OCI-LY1 (cell line): ENCODE measurements at regions not wholly inside any gene's neighbourhood (a gene's known extent, or its start where the extent isn't known, plus 50 kb on each side); places are given as distances from the start of the nearest gene placed in this dataset.

Source experiments
- H2AFZ ChIP-seq: fragments of 200-600 bp; sonication (generic), shearing (Covaris generic); 2 replicates; pipeline ENCODE4 v1.6.0; 2014; ENCODE audit warnings: antibody characterized with exemption, mild to moderate bottlenecking, low read length
- H3F3A ChIP-seq: fragments of 200-600 bp; sonication (generic), shearing (Covaris generic); 2 replicates; pipeline ENCODE4 v1.6.0; 2014; ENCODE audit warnings: mild to moderate bottlenecking, antibody characterized with exemption, low read length, moderate library complexity; ENCODE audit not compliant: insufficient read depth
- H3K27ac ChIP-seq: fragments of 200-600 bp; sonication (generic); 2 replicates; pipeline ENCODE4 v1.5.1; 2014; ENCODE audit warnings: low read length, mixed run types, mild to moderate bottlenecking, low read depth; ENCODE audit not compliant: poor library complexity, severe bottlenecking
- H3K27me3 ChIP-seq: fragments of 200-600 bp; sonication (generic); 2 replicates; pipeline ENCODE4 v1.6.0; 2014; ENCODE audit warnings: antibody characterized with exemption, mild to moderate bottlenecking, low read length, moderate library complexity; ENCODE audit not compliant: insufficient read depth
- H3K36me3 ChIP-seq: fragments of 200-600 bp; sonication (generic); 2 replicates; pipeline ENCODE4 v1.6.1; 2014; ENCODE audit warnings: mild to moderate bottlenecking, antibody characterized with exemption, low read length, moderate library complexity, mixed read lengths; ENCODE audit not compliant: insufficient read depth
- H3K4me1 ChIP-seq: fragments of 200-600 bp; sonication (generic); 2 replicates; pipeline ENCODE4 v1.5.1; 2014; ENCODE audit warnings: mild to moderate bottlenecking, low read length, moderate library complexity; ENCODE audit not compliant: insufficient read depth, severe bottlenecking
- H3K4me2 ChIP-seq: fragments of 200-600 bp; sonication (generic), shearing (Covaris generic); 2 replicates; pipeline ENCODE4 v1.6.1; 2014; ENCODE audit warnings: low read length
- H3K4me3 ChIP-seq: fragments of 200-600 bp; sonication (generic); 2 replicates; pipeline ENCODE4 v1.5.1; 2014; ENCODE audit warnings: low read length, low read depth, mild to moderate bottlenecking, mixed read lengths; ENCODE audit not compliant: poor library complexity, severe bottlenecking
- H3K79me2 ChIP-seq: fragments of 200-600 bp; shearing (Covaris generic); 2 replicates; pipeline ENCODE4 v1.6.1; 2016; ENCODE audit warnings: mixed run types, low read length, mixed read lengths; ENCODE audit not compliant: insufficient read depth
- H3K9ac ChIP-seq: fragments of 200-600 bp; sonication (generic), shearing (Covaris generic); 2 replicates; pipeline ENCODE4 v1.6.1; 2014; ENCODE audit warnings: mild to moderate bottlenecking, low read length, mixed read lengths
- H3K9me2 ChIP-seq: fragments of 200-600 bp; sonication (generic), shearing (Covaris generic); 2 replicates; pipeline ENCODE4 v1.6.1; 2014; ENCODE audit warnings: low read depth, mild to moderate bottlenecking, low read length, mixed read lengths
- H3K9me3 ChIP-seq: fragments of 200-600 bp; shearing (Covaris generic); 2 replicates; pipeline ENCODE4 v1.6.1; 2014; ENCODE audit warnings: low read length, mixed read lengths
- H4K20me1 ChIP-seq: fragments of 200-600 bp; sonication (generic), shearing (Covaris generic); 2 replicates; pipeline ENCODE4 v1.6.0; 2016; ENCODE audit warnings: mild to moderate bottlenecking, low read length; ENCODE audit not compliant: insufficient read depth
- EZH2 ChIP-seq: fragments of 200-600 bp; sonication (generic), shearing (Covaris generic); IDR thresholded peaks from 2 replicates; pipeline ENCODE4 v1.8.0; 2017; ENCODE audit warnings: borderline replicate concordance, mixed run types, mild to moderate bottlenecking, antibody characterized with exemption, low read length, moderate library complexity, mixed read lengths
- TF ChIP-seq, protein P1 (sequence below): fragments of 200-600 bp; sonication (generic), shearing (Covaris generic); IDR thresholded peaks from 2 replicates; pipeline ENCODE4 v1.5.1; 2017; ENCODE audit warnings: mild to moderate bottlenecking, antibody characterized with exemption, low read length, moderate library complexity, mixed read lengths

DNA sequence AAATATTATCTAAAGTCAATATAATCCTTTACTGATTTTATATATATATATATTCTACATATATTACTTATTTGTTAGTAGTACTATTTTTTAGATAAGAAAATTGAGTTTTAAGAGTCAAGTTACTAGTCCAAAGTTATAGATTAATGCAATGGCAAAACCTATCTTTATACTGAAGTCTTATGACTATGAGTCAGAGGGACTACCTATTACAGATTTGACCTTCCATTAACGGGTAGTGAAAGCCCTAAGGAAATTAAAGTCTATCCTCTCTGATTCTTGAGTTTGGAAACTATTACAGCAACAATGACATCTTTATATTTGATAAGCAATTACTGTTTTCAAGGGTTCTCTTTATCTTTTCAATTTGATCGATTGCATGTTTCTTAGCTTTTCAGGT is 315.8 kb downstream of the CASP12 start:
- no peaks in the 10 kb centered on the region for H3K79me2 ChIP-seq
- H3K36me3 ChIP-seq: no peaks in the 10 kb centered on the region
- no peaks in the 10 kb centered on the region for H3K9me2 ChIP-seq
- H3K27me3 ChIP-seq: no peaks in the 10 kb centered on the region
- no peaks in the 10 kb centered on the region for H3K9me3 ChIP-seq
- no peaks in the 10 kb centered on the region for H3F3A ChIP-seq
- H3K4me2 ChIP-seq: no peak overlapping the region
- no peak overlapping the region for H3K4me3 ChIP-seq
- H4K20me1 ChIP-seq: no peaks in the 10 kb centered on the region
- no peak overlapping the region for H2AFZ ChIP-seq
- no peaks in the 10 kb centered on the region for H3K4me1 ChIP-seq
- TF ChIP-seq EZH2: no peak
- TF ChIP-seq, protein P1, sequence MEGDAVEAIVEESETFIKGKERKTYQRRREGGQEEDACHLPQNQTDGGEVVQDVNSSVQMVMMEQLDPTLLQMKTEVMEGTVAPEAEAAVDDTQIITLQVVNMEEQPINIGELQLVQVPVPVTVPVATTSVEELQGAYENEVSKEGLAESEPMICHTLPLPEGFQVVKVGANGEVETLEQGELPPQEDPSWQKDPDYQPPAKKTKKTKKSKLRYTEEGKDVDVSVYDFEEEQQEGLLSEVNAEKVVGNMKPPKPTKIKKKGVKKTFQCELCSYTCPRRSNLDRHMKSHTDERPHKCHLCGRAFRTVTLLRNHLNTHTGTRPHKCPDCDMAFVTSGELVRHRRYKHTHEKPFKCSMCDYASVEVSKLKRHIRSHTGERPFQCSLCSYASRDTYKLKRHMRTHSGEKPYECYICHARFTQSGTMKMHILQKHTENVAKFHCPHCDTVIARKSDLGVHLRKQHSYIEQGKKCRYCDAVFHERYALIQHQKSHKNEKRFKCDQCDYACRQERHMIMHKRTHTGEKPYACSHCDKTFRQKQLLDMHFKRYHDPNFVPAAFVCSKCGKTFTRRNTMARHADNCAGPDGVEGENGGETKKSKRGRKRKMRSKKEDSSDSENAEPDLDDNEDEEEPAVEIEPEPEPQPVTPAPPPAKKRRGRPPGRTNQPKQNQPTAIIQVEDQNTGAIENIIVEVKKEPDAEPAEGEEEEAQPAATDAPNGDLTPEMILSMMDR: no peak
- H3K9ac ChIP-seq: no peak overlapping the region
- no peak overlapping the region for H3K27ac ChIP-seq

DNA sequence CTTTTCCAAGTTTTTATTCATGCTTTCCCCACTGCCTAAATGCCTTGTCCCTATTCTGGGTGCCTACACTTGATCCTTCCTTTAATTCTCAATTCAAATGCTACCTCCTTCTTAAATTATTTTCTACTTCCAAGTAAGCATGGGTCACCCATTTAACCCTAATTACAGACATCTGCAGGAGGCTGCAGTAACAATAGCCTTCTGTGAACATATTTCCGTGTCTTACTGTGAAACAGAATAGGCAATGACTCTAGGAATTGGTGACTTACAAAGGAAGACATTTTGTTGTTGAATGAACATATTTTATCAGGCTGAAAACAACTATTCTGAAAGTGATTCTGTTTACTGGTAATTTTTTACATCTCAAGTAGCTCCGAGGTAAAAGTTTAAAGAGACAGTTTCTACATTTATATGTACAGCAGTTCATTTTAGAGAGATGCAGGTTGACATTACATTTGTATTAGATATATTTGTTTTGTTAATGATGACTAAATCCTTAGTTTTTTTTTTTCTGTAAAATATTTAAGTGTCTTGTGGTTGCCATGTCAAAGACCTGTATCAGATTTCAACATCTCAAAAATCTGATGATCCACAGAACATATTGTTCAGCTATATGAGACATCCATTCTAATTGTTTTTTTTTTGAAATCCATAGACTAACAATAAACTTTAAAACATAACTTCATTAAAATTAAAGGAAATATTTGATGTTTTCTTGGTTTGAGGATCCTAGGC is 316.8 kb downstream of the CASP12 start:
- Histone ChIP-seq H3K27ac (no peak overlapping the region), H3K4me3 (no peak overlapping the region), H3K9me2 (no peaks in the 10 kb centered on the region), H3K36me3 (no peaks in the 10 kb centered on the region), H2AFZ (no peak overlapping the region), H3K79me2 (no peaks in the 10 kb centered on the region), H3K9me3 (no peaks in the 10 kb centered on the region), H3K4me1 (no peaks in the 10 kb centered on the region), H3K27me3 (no peaks in the 10 kb centered on the region), H3K9ac (no peak overlapping the region), H4K20me1 (no peaks in the 10 kb centered on the region), H3F3A (no peaks in the 10 kb centered on the region), H3K4me2 (no peak overlapping the region)
- no peak for TF ChIP-seq EZH2
- TF ChIP-seq, protein P1: no peak

DNA sequence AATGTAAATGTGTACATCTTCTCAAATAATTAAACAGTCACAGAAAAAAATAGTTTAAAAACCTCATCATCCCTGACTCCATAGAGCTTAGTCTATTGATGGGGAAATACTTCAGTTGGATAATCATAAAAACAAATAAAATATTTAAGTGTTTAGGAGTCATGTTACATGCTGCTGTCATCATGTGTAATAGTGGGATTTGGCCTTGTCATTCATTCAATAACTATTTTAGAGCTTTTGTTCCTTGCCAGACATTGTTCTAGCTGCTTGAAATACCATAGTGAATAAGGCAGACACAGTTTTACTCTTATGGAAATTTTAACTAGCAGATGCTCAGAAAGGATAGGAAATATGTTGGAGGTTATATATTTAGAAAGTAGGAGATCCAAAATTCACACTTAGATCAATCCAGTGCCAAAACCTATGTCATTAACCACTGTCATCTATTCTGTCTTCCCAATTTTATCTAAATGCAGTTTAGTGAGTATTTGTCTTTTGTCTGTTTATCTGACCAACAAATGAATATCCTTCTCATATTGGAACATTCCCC is 324.7 kb downstream of the CASP12 start:
- no peak overlapping the region for H3K4me2 ChIP-seq
- no peaks in the 10 kb centered on the region for H3K4me1 ChIP-seq

More for the DNA sequence above, 324.7 kb downstream of the CASP12 start:
- H4K20me1 ChIP-seq: no peaks in the 10 kb centered on the region
- H2AFZ ChIP-seq: no peak overlapping the region
- no peaks in the 10 kb centered on the region for H3K27me3 ChIP-seq
- H3K27ac ChIP-seq: no peak overlapping the region
- no peaks in the 10 kb centered on the region for H3K9me2 ChIP-seq
- no peaks in the 10 kb centered on the region for H3K9me3 ChIP-seq
- TF ChIP-seq, protein P1: no peak
- no peak for TF ChIP-seq EZH2
- no peaks in the 10 kb centered on the region for H3K79me2 ChIP-seq
- H3K4me3 ChIP-seq: no peak overlapping the region
- no peak overlapping the region for H3K9ac ChIP-seq
- H3F3A ChIP-seq: no peaks in the 10 kb centered on the region
- no peaks in the 10 kb centered on the region for H3K36me3 ChIP-seq
